ENCODE measurements at regions not wholly inside any gene's neighbourhood (a gene's known extent, or its start where the extent isn't known, plus 50 kb on each side); places are given as distances from the start of the nearest gene placed in this dataset.

GRCh38 chr9:82808478-82808877, 254.5 kb downstream of the RASEF start:
- TF ChIP-seq CTCF (IDR thresholded peaks at IDR 0.05; ENCODE audit: insufficient read depth, low read length, poor library complexity, severe bottlenecking), result no peak
- Histone ChIP-seq H3K36me3 (ENCODE audit: control insufficient read depth, insufficient read depth, low read length) (no peaks in the 10 kb centered on the region), H3K27me3 (ENCODE audit: control insufficient read depth, insufficient read depth, low read length) (no peaks in the 10 kb centered on the region), H3K4me3 (ENCODE audit: low read depth, low read length) (no peak overlapping the region)
- DNase-seq (ENCODE audit: low read depth), result no peak

- H3K27me3 ChIP-seq (ENCODE audit: control insufficient read depth, insufficient read depth, low read length), result no peaks in the 10 kb centered on the region
- no peak for TF ChIP-seq CTCF (IDR thresholded peaks at IDR 0.05; ENCODE audit: insufficient read depth, low read length, poor library complexity, severe bottlenecking)
- DNase-seq (ENCODE audit: low read depth), result peak; percentile 82
- H3K36me3 ChIP-seq (ENCODE audit: control insufficient read depth, insufficient read depth, low read length), result no peaks in the 10 kb centered on the region
- H3K4me3 ChIP-seq (ENCODE audit: low read depth, low read length), result no peak overlapping the region
These were observed 252.0 kb downstream of the RASEF start for GRCh38 chr9:82810915-82811314.

- Histone ChIP-seq H3K36me3 (ENCODE audit: control insufficient read depth, insufficient read depth, low read length) (no peaks in the 10 kb centered on the region), H3K4me3 (ENCODE audit: low read depth, low read length) (no peak overlapping the region), H3K27me3 (ENCODE audit: control insufficient read depth, insufficient read depth, low read length) (no peaks in the 10 kb centered on the region)
- no peak for DNase-seq (ENCODE audit: low read depth)
- no peak for TF ChIP-seq CTCF (IDR thresholded peaks at IDR 0.05; ENCODE audit: insufficient read depth, low read length, poor library complexity, severe bottlenecking)
These were observed 243.7 kb downstream of the RASEF start for GRCh38 chr9:82819260-82819659.

GRCh38 chr9:82820186-82820585, 242.8 kb downstream of the RASEF start:
- Histone ChIP-seq H3K36me3 (ENCODE audit: control insufficient read depth, insufficient read depth, low read length) (no peaks in the 10 kb centered on the region), H3K4me3 (ENCODE audit: low read depth, low read length) (no peak overlapping the region), H3K27me3 (ENCODE audit: control insufficient read depth, insufficient read depth, low read length) (no peaks in the 10 kb centered on the region)
- TF ChIP-seq CTCF (IDR thresholded peaks at IDR 0.05; ENCODE audit: insufficient read depth, low read length, poor library complexity, severe bottlenecking), result no peak
- DNase-seq (ENCODE audit: low read depth), result no peak

GRCh38 chr9:82829818-82830217, 233.1 kb downstream of the RASEF start:
- Histone ChIP-seq H3K4me3 (ENCODE audit: low read depth, low read length) (no peak overlapping the region), H3K36me3 (ENCODE audit: control insufficient read depth, insufficient read depth, low read length) (no peaks in the 10 kb centered on the region), H3K27me3 (ENCODE audit: control insufficient read depth, insufficient read depth, low read length) (no peaks in the 10 kb centered on the region)
- no peak for DNase-seq (ENCODE audit: low read depth)
- TF ChIP-seq CTCF (IDR thresholded peaks at IDR 0.05; ENCODE audit: insufficient read depth, low read length, poor library complexity, severe bottlenecking), result no peak

GRCh38 chr9:82865524-82865923, 197.4 kb downstream of the RASEF start:
- Histone ChIP-seq H3K4me3 (ENCODE audit: low read depth, low read length) (no peak overlapping the region), H3K36me3 (ENCODE audit: control insufficient read depth, insufficient read depth, low read length) (no peaks in the 10 kb centered on the region), H3K27me3 (ENCODE audit: control insufficient read depth, insufficient read depth, low read length) (no peaks in the 10 kb centered on the region)
- no peak for TF ChIP-seq CTCF (IDR thresholded peaks at IDR 0.05; ENCODE audit: insufficient read depth, low read length, poor library complexity, severe bottlenecking)
- DNase-seq (ENCODE audit: low read depth), result no peak
